ENCODE measurements at regions not wholly inside any gene's neighbourhood (a gene's known extent, or its start where the extent isn't known, plus 50 kb on each side); places are given as distances from the start of the nearest gene placed in this dataset.
A peak's percentile ranks its signal among the peaks of the same experiment; 100 is the strongest.

DNA sequence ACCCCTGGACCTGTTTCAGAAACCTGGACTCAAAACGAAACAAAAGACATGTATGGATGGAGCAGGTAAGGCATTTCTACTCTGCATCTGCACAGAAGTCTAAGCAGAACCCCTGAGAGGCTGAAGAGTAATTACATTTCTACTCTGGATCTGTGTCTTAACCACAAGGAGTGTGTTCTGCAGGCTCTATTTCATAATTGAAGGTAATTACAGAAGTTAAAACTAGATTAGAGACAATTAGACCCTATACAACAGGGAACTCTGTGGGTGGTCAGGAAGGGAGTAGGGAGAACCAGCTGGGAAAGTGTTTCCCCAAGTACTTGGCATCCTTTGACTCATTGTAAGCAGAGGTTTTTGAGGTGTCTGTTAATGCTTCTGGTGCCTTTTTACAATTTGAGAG, 69.8 kb downstream of the IGSF1 start:
- 43 to 71% (median 50%) methylated on average over 1 of the region's 1 CpG for WGBS, 3 donors
- Histone ChIP-seq H3K27me3 (ENCODE audit: control insufficient read depth in 3 of 3, insufficient read depth in 3 of 3, low read length in 3 of 3) (no peaks in the 10 kb centered on the region), H3K27ac (ENCODE audit: low read depth in 1 of 3, low read length in 2 of 3) (no peak overlapping the region), H3K4me1 (ENCODE audit: control insufficient read depth in 3 of 3, insufficient read depth in 2 of 3, low read depth in 1 of 3, low read length in 2 of 3) (peaks cover 0 to 7% (median 0%) of the 10 kb centered on the region in 3 donors), H3K36me3 (ENCODE audit: control insufficient read depth in 3 of 3, insufficient read depth in 2 of 3, low read depth in 1 of 3, low read length in 3 of 3) (no peaks in the 10 kb centered on the region), H3K4me3 (ENCODE audit: low read depth in 1 of 3, low read length in 3 of 3) (no peak overlapping the region), H3K9me3 (ENCODE audit: control insufficient read depth in 2 of 2, insufficient read depth in 1 of 2, low read depth in 1 of 2, low read length in 1 of 2) (no peaks in the 10 kb centered on the region)
- no peak for FAIRE-seq
- no peak for DNase-seq

DNA sequence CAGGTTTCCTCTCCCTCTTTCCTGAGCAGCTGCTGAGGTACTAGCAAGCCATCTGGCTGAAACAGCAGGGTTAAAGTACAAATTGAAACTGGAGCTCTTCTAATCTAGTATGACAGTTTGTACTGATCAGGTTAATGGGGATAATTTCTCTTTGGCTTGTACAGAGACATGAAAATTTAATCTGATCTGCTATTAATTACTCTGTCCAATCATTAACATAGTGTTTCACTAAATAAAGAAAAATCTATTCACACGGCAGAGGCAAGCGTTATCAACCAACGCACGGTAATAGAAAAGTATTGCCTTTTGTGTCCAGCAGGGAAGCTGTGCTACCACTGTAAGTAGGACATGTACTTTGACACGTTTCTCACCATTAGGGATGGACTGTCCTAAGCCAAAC, 71.1 kb downstream of the IGSF1 start:
- H3K27ac ChIP-seq (ENCODE audit: low read depth in 1 of 3, low read length in 2 of 3) = peak overlapping the region in 1 of 3 donors; percentile 60
- peak; percentile 55 to 83 for DNase-seq

DNA sequence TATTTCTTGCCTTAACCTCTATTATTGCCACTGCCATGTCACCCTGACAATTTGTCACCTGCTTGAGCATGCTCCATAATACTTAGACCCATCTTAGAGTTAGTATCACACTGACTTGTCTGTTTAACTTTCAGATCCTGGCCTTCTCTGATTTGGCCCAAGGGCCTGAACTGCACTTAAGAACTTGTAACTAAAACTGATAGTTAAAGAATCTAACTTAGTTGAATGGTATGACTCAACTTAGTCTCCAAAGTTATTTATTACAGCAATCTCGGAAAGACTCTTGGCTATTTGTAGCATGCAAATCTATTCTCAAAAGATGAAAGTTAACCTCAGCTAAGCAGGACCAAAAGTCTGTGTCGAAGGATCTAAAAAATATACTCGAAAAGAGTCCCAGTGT, 72.3 kb downstream of the IGSF1 start:
- H3K9me3 ChIP-seq (ENCODE audit: control insufficient read depth in 2 of 2, insufficient read depth in 1 of 2, low read depth in 1 of 2, low read length in 1 of 2) = no peaks in the 10 kb centered on the region
- H3K36me3 ChIP-seq (ENCODE audit: control insufficient read depth in 3 of 3, insufficient read depth in 2 of 3, low read depth in 1 of 3, low read length in 3 of 3) = no peaks in the 10 kb centered on the region
- H3K4me1 ChIP-seq (ENCODE audit: control insufficient read depth in 3 of 3, insufficient read depth in 2 of 3, low read depth in 1 of 3, low read length in 2 of 3) = peaks cover 0 to 7% (median 0%) of the 10 kb centered on the region in 3 donors
- H3K27ac ChIP-seq (ENCODE audit: low read depth in 1 of 3, low read length in 2 of 3) = peak overlapping the region in 1 of 3 donors; percentile 60
- peak in 1 of 2 donors; percentile 5 for DNase-seq
- no peak overlapping the region for H3K4me3 ChIP-seq (ENCODE audit: low read depth in 1 of 3, low read length in 3 of 3)
- H3K27me3 ChIP-seq (ENCODE audit: control insufficient read depth in 3 of 3, insufficient read depth in 3 of 3, low read length in 3 of 3) = no peaks in the 10 kb centered on the region
- FAIRE-seq = no peak
- WGBS, 3 donors = 25 to 68% (median 46%) methylated on average over 3 of the region's 3 CpGs

More for the DNA sequence above, 71.1 kb downstream of the IGSF1 start:
- no peaks in the 10 kb centered on the region for H3K27me3 ChIP-seq (ENCODE audit: control insufficient read depth in 3 of 3, insufficient read depth in 3 of 3, low read length in 3 of 3)
- peak; percentile 74 for FAIRE-seq
- WGBS, 3 donors = 22 to 53% (median 31%) methylated on average over 5 of the region's 5 CpGs
- no peaks in the 10 kb centered on the region for H3K9me3 ChIP-seq (ENCODE audit: control insufficient read depth in 2 of 2, insufficient read depth in 1 of 2, low read depth in 1 of 2, low read length in 1 of 2)
- H3K4me1 ChIP-seq (ENCODE audit: control insufficient read depth in 3 of 3, insufficient read depth in 2 of 3, low read depth in 1 of 3, low read length in 2 of 3) = peaks cover 0 to 7% (median 0%) of the 10 kb centered on the region in 3 donors
- no peak overlapping the region for H3K4me3 ChIP-seq (ENCODE audit: low read depth in 1 of 3, low read length in 3 of 3)
- H3K36me3 ChIP-seq (ENCODE audit: control insufficient read depth in 3 of 3, insufficient read depth in 2 of 3, low read depth in 1 of 3, low read length in 3 of 3) = no peaks in the 10 kb centered on the region

DNA sequence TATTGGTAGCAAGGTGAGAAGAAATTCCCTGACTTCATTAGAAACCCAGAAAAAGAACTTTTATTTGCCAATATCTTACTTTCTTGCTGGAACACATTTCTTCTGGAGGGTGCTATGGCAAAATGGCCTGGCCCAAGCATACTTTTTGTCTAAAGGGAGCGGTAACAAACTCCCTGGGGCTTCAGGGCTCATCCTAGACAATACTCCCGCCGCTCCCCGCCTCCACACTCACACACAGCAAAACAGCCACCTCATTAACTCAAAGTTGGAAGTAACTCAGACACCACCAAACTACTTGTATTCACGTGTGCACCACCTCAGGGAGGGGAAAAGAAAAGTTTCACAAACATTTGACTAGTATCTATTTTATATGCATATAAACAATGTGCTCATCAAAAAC, 75.7 kb downstream of the IGSF1 start:
- Histone ChIP-seq H3K27me3 (ENCODE audit: control insufficient read depth in 3 of 3, insufficient read depth in 3 of 3, low read length in 3 of 3) (no peaks in the 10 kb centered on the region), H3K27ac (ENCODE audit: low read depth in 1 of 3, low read length in 2 of 3) (no peak overlapping the region), H3K9me3 (ENCODE audit: control insufficient read depth in 2 of 2, insufficient read depth in 1 of 2, low read depth in 1 of 2, low read length in 1 of 2) (no peaks in the 10 kb centered on the region), H3K4me1 (ENCODE audit: control insufficient read depth in 3 of 3, insufficient read depth in 2 of 3, low read depth in 1 of 3, low read length in 2 of 3) (peaks cover 0 to 7% (median 0%) of the 10 kb centered on the region in 3 donors), H3K4me3 (ENCODE audit: low read depth in 1 of 3, low read length in 3 of 3) (no peak overlapping the region), H3K36me3 (ENCODE audit: control insufficient read depth in 3 of 3, insufficient read depth in 2 of 3, low read depth in 1 of 3, low read length in 3 of 3) (no peaks in the 10 kb centered on the region)
- FAIRE-seq = no peak
- DNase-seq = no peak
- WGBS, 3 donors = 35 to 74% (median 48%) methylated on average over 5 of the region's 5 CpGs

DNA sequence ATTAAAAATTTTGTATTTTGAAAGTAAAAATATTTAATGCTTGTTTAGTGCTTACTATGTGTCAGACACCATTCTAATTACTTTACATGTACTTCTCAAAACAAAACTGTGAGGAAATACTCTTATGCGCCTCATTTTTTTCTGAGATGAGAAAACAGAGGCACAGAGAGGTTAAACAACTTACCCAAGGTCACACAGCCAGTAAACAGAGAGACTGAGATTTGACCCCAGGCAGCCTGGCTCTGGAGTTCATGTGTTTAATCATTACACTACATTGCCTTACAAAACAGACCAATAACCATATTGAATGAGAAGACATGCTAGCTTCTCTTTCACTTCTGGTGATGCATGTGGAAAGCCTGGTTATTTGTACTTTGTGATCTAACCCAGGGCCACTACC, 86.3 kb downstream of the IGSF1 start:
- no peak for FAIRE-seq
- WGBS, 3 donors = 88 to 95% (median 92%) methylated on average over 1 of the region's 1 CpG
- H3K4me3 ChIP-seq (ENCODE audit: low read depth in 1 of 3, low read length in 3 of 3) = no peak overlapping the region

DNA sequence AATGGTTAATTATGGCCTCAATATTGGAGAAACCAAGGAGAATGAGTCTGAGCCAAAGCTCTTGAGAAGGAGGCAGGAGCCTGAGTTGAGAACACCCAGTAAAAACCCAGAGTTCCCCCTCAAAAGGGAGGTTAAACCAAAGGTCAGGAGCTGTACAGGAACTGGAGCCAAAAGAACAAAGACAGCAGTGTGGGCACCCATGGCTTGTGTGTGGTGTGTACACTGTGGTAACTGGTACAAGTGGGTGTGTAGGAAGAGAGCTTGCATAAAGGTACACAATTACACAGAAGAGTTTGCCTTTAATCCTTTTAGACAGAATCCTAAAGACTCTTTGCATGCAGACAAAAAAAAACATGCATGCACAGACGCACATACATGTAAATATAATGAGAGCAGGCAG, 87.1 kb downstream of the IGSF1 start:
- no peaks in the 10 kb centered on the region for H3K9me3 ChIP-seq (ENCODE audit: control insufficient read depth in 2 of 2, insufficient read depth in 1 of 2, low read depth in 1 of 2, low read length in 1 of 2)
- peak in 1 of 2 donors; percentile 1 for DNase-seq
- no peaks in the 10 kb centered on the region for H3K36me3 ChIP-seq (ENCODE audit: control insufficient read depth in 3 of 3, insufficient read depth in 2 of 3, low read depth in 1 of 3, low read length in 3 of 3)
- no peak overlapping the region for H3K27ac ChIP-seq (ENCODE audit: low read depth in 1 of 3, low read length in 2 of 3)
- no peak overlapping the region for H3K4me3 ChIP-seq (ENCODE audit: low read depth in 1 of 3, low read length in 3 of 3)
- no peaks in the 10 kb centered on the region for H3K4me1 ChIP-seq (ENCODE audit: control insufficient read depth in 3 of 3, insufficient read depth in 2 of 3, low read depth in 1 of 3, low read length in 2 of 3)
- WGBS, 3 donors = 42 to 59% (median 45%) methylated on average over 1 of the region's 1 CpG
- FAIRE-seq = no peak
- no peaks in the 10 kb centered on the region for H3K27me3 ChIP-seq (ENCODE audit: control insufficient read depth in 3 of 3, insufficient read depth in 3 of 3, low read length in 3 of 3)

More for the DNA sequence above, 86.3 kb downstream of the IGSF1 start:
- Histone ChIP-seq H3K27ac (ENCODE audit: low read depth in 1 of 3, low read length in 2 of 3) (no peak overlapping the region), H3K36me3 (ENCODE audit: control insufficient read depth in 3 of 3, insufficient read depth in 2 of 3, low read depth in 1 of 3, low read length in 3 of 3) (no peaks in the 10 kb centered on the region), H3K9me3 (ENCODE audit: control insufficient read depth in 2 of 2, insufficient read depth in 1 of 2, low read depth in 1 of 2, low read length in 1 of 2) (no peaks in the 10 kb centered on the region), H3K27me3 (ENCODE audit: control insufficient read depth in 3 of 3, insufficient read depth in 3 of 3, low read length in 3 of 3) (no peaks in the 10 kb centered on the region), H3K4me1 (ENCODE audit: control insufficient read depth in 3 of 3, insufficient read depth in 2 of 3, low read depth in 1 of 3, low read length in 2 of 3) (no peaks in the 10 kb centered on the region)
- peak in 1 of 2 donors; percentile 2 for DNase-seq

DNA sequence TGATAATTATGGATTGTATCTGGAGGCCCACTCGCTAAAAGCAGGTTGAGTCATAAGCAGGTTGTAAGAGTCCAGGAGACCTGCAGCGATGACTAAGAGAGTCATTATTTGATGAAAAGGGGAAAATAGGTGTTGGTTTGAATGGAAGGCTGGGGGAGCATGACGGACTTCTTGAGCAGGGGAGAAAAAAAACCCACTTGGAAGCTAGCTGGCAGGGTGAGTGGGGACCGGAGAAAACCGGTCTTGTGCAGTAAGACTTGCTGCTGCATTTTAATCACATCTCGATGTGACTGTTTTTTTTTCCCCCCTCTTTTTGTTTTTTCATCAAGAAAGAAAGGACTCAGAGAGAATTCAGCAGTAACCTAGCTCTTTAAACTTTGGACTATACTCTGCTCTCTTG, 90.0 kb downstream of the IGSF1 start:
- Histone ChIP-seq H3K27ac (ENCODE audit: low read depth in 1 of 3, low read length in 2 of 3) (no peak overlapping the region), H3K4me3 (ENCODE audit: low read depth in 1 of 3, low read length in 3 of 3) (no peak overlapping the region), H3K36me3 (ENCODE audit: control insufficient read depth in 3 of 3, insufficient read depth in 2 of 3, low read depth in 1 of 3, low read length in 3 of 3) (no peaks in the 10 kb centered on the region), H3K4me1 (ENCODE audit: control insufficient read depth in 3 of 3, insufficient read depth in 2 of 3, low read depth in 1 of 3, low read length in 2 of 3) (no peaks in the 10 kb centered on the region), H3K9me3 (ENCODE audit: control insufficient read depth in 2 of 2, insufficient read depth in 1 of 2, low read depth in 1 of 2, low read length in 1 of 2) (no peaks in the 10 kb centered on the region), H3K27me3 (ENCODE audit: control insufficient read depth in 3 of 3, insufficient read depth in 3 of 3, low read length in 3 of 3) (no peaks in the 10 kb centered on the region)
- DNase-seq (peak in 1 of 2 donors; percentile 16), FAIRE-seq (no peak)
- WGBS, 3 donors = 66 to 78% (median 71%) methylated on average over 6 of the region's 6 CpGs

DNA sequence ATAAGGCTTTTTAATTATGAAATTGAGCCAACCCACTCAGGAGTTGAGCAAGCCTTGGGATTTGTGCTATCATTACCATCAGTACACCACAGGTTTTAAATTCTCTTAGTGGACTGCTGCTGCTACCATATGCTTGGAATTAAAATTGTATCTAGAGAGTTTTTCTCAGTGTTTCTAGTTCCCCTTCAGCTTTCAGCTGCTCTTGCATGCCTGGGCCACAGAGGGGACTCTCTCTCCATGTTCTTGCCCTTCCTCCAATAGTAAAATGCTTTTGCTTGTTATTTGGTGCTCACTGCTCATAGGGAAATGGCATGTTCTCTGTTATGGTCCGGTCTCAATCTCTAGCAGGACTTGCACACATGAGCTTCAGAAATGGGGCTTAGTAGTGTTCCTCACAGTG, 101.9 kb downstream of the IGSF1 start:
- Histone ChIP-seq H3K4me3 (ENCODE audit: low read depth in 1 of 3, low read length in 3 of 3) (no peak overlapping the region), H3K9me3 (ENCODE audit: control insufficient read depth in 2 of 2, insufficient read depth in 1 of 2, low read depth in 1 of 2, low read length in 1 of 2) (no peaks in the 10 kb centered on the region), H3K36me3 (ENCODE audit: control insufficient read depth in 3 of 3, insufficient read depth in 2 of 3, low read depth in 1 of 3, low read length in 3 of 3) (no peaks in the 10 kb centered on the region), H3K27ac (ENCODE audit: low read depth in 1 of 3, low read length in 2 of 3) (no peak overlapping the region), H3K27me3 (ENCODE audit: control insufficient read depth in 3 of 3, insufficient read depth in 3 of 3, low read length in 3 of 3) (no peaks in the 10 kb centered on the region), H3K4me1 (ENCODE audit: control insufficient read depth in 3 of 3, insufficient read depth in 2 of 3, low read depth in 1 of 3, low read length in 2 of 3) (no peaks in the 10 kb centered on the region)
- 43 to 69% (median 48%) methylated on average over 1 of the region's 1 CpG for WGBS, 3 donors
- FAIRE-seq (no peak), DNase-seq (no peak)

DNA sequence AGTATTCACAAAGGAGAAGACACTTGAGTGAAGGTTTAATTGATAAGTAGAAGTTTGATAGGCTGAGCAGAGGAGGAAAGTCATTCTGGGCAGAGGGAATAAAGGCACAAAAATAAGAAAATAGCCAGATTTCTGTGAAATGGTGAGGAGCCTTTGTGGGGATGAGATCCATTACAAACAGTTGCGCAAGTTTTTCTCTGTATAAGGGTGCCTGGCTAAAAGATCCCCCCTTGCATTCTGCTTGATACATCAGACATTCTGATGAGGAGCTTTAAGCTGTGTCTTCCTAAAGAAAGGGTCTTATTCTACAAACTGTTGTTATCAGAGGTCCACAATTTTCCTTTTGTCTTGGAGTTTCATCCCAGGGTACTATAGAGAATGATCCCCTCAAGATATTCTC, 112.0 kb downstream of the ARHGAP36 start:
- DNase-seq (no peak), FAIRE-seq (no peak)

More for the DNA sequence above, 112.0 kb downstream of the ARHGAP36 start:
- WGBS, 3 donors = 81 to 94% (median 93%) methylated on average over 1 of the region's 1 CpG
- Histone ChIP-seq H3K27ac (ENCODE audit: low read depth in 1 of 3, low read length in 2 of 3) (no peak overlapping the region), H3K4me1 (ENCODE audit: control insufficient read depth in 3 of 3, insufficient read depth in 2 of 3, low read depth in 1 of 3, low read length in 2 of 3) (no peaks in the 10 kb centered on the region), H3K9me3 (ENCODE audit: control insufficient read depth in 2 of 2, insufficient read depth in 1 of 2, low read depth in 1 of 2, low read length in 1 of 2) (no peaks in the 10 kb centered on the region), H3K4me3 (ENCODE audit: low read depth in 1 of 3, low read length in 3 of 3) (no peak overlapping the region), H3K36me3 (ENCODE audit: control insufficient read depth in 3 of 3, insufficient read depth in 2 of 3, low read depth in 1 of 3, low read length in 3 of 3) (no peaks in the 10 kb centered on the region), H3K27me3 (ENCODE audit: control insufficient read depth in 3 of 3, insufficient read depth in 3 of 3, low read length in 3 of 3) (no peaks in the 10 kb centered on the region)

All from small intestine (tissue), 7 donors.